AG09309 (cell line): ENCODE measurements at regions not wholly inside any gene's neighbourhood (a gene's known extent, or its start where the extent isn't known, plus 50 kb on each side); places are given as distances from the start of the nearest gene placed in this dataset.

ENCODE experiments used
- DNase-seq: peaks from one replicate; pipeline ENCODE4 v3.0.0-alpha.2; 2010; ENCODE audit warnings: low read depth
- H3K4me3 ChIP-seq: 2 replicates; pipeline ENCODE4 v1.5.1; 2011; ENCODE audit warnings: mild to moderate bottlenecking, low read depth, low read length, moderate library complexity; ENCODE audit not compliant: control insufficient read depth
- TF ChIP-seq, protein P1 (sequence below): IDR thresholded peaks from 2 replicates; pipeline ENCODE4 v1.5.1; 2011; ENCODE audit warnings: mild to moderate bottlenecking, low read depth, low read length, inconsistent platforms; ENCODE audit not compliant: insufficient read depth, control insufficient read depth; ENCODE audit errors: missing control alignments

DNA sequence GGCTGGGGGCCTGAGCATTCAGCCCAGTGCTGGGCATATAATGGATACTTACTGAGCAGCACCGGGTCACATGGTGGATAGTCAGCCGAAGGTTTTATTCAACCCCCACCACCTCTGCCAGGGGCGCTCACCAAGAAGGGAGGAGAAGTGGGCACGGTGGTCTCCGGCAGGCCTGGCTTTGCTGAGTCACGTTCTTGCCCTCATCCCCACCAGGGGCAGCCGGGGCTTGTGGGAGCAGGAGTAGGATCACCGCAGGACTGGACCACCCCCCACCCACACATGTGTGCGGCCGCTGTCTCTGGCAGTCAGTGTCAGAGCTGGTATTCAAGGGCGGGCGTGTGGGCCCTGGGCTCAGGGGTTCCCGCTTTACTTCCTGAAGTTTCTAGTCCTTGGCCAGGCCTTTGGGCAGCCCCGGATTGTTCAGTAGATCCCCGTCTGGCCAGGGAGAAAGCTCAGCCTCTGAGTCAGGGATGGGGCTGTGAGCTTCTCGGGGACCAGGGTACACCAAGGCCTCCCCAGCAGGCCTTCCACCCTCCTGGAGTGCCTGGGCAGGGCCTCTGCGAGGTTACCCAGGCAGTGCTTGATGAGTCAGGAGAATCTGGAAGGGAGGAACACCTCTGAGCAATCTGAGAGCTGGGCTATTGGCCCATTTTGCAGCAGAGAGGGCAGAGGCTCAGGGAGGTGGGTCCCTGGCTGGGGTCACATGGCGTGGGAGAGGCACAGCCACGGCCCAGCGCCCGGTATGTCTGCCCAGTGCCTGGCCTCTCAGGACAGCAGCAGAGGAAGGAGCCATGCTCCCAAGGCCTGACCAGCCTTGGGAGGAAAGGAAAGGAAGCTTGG is 60.6 kb downstream of the RTL6 start:
- no peak for DNase-seq
- TF ChIP-seq, protein P1, sequence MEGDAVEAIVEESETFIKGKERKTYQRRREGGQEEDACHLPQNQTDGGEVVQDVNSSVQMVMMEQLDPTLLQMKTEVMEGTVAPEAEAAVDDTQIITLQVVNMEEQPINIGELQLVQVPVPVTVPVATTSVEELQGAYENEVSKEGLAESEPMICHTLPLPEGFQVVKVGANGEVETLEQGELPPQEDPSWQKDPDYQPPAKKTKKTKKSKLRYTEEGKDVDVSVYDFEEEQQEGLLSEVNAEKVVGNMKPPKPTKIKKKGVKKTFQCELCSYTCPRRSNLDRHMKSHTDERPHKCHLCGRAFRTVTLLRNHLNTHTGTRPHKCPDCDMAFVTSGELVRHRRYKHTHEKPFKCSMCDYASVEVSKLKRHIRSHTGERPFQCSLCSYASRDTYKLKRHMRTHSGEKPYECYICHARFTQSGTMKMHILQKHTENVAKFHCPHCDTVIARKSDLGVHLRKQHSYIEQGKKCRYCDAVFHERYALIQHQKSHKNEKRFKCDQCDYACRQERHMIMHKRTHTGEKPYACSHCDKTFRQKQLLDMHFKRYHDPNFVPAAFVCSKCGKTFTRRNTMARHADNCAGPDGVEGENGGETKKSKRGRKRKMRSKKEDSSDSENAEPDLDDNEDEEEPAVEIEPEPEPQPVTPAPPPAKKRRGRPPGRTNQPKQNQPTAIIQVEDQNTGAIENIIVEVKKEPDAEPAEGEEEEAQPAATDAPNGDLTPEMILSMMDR, result no peak
- no peak overlapping the region for H3K4me3 ChIP-seq

- no peak for DNase-seq
- TF ChIP-seq, protein P1, result no peak
- H3K4me3 ChIP-seq, result no peak overlapping the region
Measured at GRCh38 chr22:44436736-44437135, 61.3 kb downstream of the RTL6 start.

GRCh38 chr22:44431256-44431655 is 66.8 kb downstream of the RTL6 start:
- TF ChIP-seq, protein P1, result no peak
- no peak for DNase-seq
- H3K4me3 ChIP-seq, result no peak overlapping the region

- no peak for DNase-seq
- no peak overlapping the region for H3K4me3 ChIP-seq
- TF ChIP-seq, protein P1, result no peak
Measured at GRCh38 chr22:44430716-44431115, 67.3 kb downstream of the RTL6 start.

- H3K4me3 ChIP-seq, result no peak overlapping the region
- no peak for DNase-seq
- TF ChIP-seq, protein P1, result no peak
Measured at GRCh38 chr22:44429941-44430587, 68.0 kb downstream of the RTL6 start.

DNA sequence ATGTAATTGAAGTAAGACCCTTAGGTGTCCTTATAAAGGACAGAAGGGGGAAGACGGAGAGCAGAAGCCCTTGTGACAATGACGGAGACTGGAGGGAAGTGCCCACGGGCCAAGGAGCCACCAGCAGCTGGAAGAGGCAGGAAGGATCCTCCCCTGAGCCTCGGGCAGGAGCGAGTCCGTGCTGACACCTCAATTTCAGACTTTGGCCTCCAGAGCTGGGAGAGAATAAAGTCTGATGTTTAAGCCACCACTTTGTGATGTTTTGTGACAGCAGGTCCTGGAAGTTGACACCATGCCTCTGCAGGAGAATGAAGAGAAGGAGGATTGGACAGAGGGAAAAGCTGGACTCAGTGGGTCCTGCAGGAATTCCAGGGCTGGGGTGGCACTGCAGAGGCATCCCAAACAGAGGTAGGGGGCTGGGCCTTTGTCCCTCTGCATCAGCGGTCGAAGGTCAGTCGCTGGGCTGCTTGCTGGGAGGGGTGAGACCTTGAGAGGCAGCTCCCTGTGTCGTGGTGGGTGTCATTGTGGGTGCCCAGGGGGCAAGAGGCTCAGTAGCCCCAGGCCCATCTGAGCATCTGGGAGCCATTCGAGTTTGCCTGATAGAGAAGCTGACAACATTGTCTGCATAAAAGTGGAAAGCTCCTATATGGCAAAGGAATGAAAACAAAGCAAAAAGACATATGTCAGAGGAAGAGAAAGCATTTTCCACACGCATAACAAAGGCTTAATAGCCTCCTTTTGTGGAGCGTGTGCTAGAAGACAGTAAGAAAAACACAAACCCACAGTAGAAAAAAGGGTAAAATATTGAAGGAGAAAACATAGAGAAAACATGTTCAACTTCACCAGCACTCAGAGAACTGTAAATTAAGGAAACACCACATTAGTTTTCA is 68.8 kb downstream of the RTL6 start:
- H3K4me3 ChIP-seq, result no peak overlapping the region

More for the DNA sequence above, 68.8 kb downstream of the RTL6 start:
- no peak for DNase-seq
- TF ChIP-seq, protein P1, result no peak
